ENCODE measurements at regions not wholly inside any gene's neighbourhood (a gene's known extent, or its start where the extent isn't known, plus 50 kb on each side); places are given as distances from the start of the nearest gene placed in this dataset.

DNA sequence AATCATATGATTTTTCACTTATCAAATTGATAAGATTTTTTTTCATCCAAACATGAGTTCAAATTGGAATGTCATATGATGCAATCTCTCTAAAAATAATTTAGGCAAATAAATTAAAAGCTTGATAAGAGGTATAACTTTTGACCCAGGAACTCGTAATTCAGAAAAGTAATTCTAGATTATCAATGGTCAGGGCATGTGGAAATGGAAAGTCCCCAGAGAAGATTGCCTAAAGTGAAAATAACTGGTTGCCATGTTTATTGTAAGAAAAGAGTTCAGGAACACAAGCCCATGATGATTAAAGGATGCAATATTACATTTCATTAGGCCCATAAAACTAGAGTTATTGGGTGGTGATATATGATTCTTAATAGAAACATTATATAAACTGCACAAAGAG lies 1514.8 kb downstream of the SI start:
- no peak overlapping the region for H3K56ac ChIP-seq (ENCODE audit: insufficient read length, low read depth, low read length)
- H3K4me3 Mint-ChIP-seq, result no peak overlapping the region
- H3K4me2 ChIP-seq (ENCODE audit: insufficient read depth, insufficient read length, low read length), result no peak overlapping the region
- no peak overlapping the region for H4K5ac ChIP-seq (ENCODE audit: insufficient read length, low read depth, low read length)
- H2AFZ ChIP-seq (ENCODE audit: low read length), result no peak overlapping the region
- no peak overlapping the region for H4K91ac ChIP-seq (ENCODE audit: insufficient read length, low read depth, low read length)
- TF ChIP-seq, protein P1, sequence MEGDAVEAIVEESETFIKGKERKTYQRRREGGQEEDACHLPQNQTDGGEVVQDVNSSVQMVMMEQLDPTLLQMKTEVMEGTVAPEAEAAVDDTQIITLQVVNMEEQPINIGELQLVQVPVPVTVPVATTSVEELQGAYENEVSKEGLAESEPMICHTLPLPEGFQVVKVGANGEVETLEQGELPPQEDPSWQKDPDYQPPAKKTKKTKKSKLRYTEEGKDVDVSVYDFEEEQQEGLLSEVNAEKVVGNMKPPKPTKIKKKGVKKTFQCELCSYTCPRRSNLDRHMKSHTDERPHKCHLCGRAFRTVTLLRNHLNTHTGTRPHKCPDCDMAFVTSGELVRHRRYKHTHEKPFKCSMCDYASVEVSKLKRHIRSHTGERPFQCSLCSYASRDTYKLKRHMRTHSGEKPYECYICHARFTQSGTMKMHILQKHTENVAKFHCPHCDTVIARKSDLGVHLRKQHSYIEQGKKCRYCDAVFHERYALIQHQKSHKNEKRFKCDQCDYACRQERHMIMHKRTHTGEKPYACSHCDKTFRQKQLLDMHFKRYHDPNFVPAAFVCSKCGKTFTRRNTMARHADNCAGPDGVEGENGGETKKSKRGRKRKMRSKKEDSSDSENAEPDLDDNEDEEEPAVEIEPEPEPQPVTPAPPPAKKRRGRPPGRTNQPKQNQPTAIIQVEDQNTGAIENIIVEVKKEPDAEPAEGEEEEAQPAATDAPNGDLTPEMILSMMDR (conservative IDR thresholded peaks at IDR 0.05), result no peak
- no peak overlapping the region for H2BK120ac ChIP-seq (ENCODE audit: low read depth, low read length, poor library complexity, severe bottlenecking)
- H3K9ac ChIP-seq (ENCODE audit: extremely low read depth, insufficient read length, low read length), result no peak overlapping the region
- H3K4ac ChIP-seq (ENCODE audit: low read depth, low read length), result no peak overlapping the region
- H3K27ac Mint-ChIP-seq, result no peak overlapping the region
- WGBS (ENCODE audit: extremely low coverage, insufficient read length, low lambda C conversion rate), result no CpG with 5 or more reads among the region's 1 CpG
- no peak overlapping the region for H3K18ac ChIP-seq (ENCODE audit: insufficient read length, low read depth, low read length)
- no peak overlapping the region for H3K27ac ChIP-seq (ENCODE audit: insufficient read length, low read depth, low read length)
- no peaks in the 10 kb centered on the region for H3K27me3 ChIP-seq (ENCODE audit: insufficient read depth, low read length)
- H3K79me2 ChIP-seq (ENCODE audit: insufficient read depth, low read length), result no peaks in the 10 kb centered on the region
- no peak overlapping the region for H2BK15ac ChIP-seq (ENCODE audit: low read depth, low read length)
- no peaks in the 10 kb centered on the region for H3K79me1 ChIP-seq (ENCODE audit: insufficient read depth, low read depth, low read length, poor library complexity, severe bottlenecking)
- no peak for DNase-seq
- no peak overlapping the region for H3K14ac ChIP-seq (ENCODE audit: insufficient read depth, low read length)
- no peaks in the 10 kb centered on the region for H3K9me3 ChIP-seq (ENCODE audit: control insufficient read depth, low read depth, low read length)
- no peak overlapping the region for H3T11ph ChIP-seq (ENCODE audit: low read length)
- no peaks in the 10 kb centered on the region; a peak in 1 of 7 replicates for H3K36me3 Mint-ChIP-seq (ENCODE audit: insufficient read depth in 1 of 3, low read depth in 3 of 3)
- H3K27me3 Mint-ChIP-seq (ENCODE audit: low read depth), result no peaks in the 10 kb centered on the region
- H3K23me2 ChIP-seq (ENCODE audit: insufficient read length, low read depth, low read length, poor library complexity, severe bottlenecking), result no peaks in the 10 kb centered on the region
- no peak overlapping the region for H2BK5ac ChIP-seq (ENCODE audit: insufficient read length, low read length)
- no peak overlapping the region for H2AK5ac ChIP-seq (ENCODE audit: insufficient read length, low read length)
- H2BK20ac ChIP-seq (ENCODE audit: low read depth, low read length, poor library complexity, severe bottlenecking), result no peak overlapping the region
- H3K9me3 Mint-ChIP-seq, result peaks cover 0 to 2% of the 10 kb centered on the region in 2 experiments; a peak in 2 of 5 replicates
- no peak overlapping the region for H2BK12ac ChIP-seq (ENCODE audit: insufficient read length, low read depth, low read length)
- no peak overlapping the region for H3K23ac ChIP-seq (ENCODE audit: insufficient read length, low read depth, low read length)
- H3K4me1 ChIP-seq (ENCODE audit: insufficient read depth, low read length), result no peaks in the 10 kb centered on the region; the same call in 1 of the 2 replicates
- H4K8ac ChIP-seq (replicated peaks; ENCODE audit: insufficient read length, low read depth, low read length), result no peak overlapping the region
- no peaks in the 10 kb centered on the region for H4K20me1 ChIP-seq (ENCODE audit: control insufficient read depth, insufficient read depth, insufficient read length)
- H3K4me1 Mint-ChIP-seq, result peaks cover 12 to 14% of the 10 kb centered on the region in 2 experiments
